Spleen (tissue), 11 donors: ENCODE measurements at regions not wholly inside any gene's neighbourhood (a gene's known extent, or its start where the extent isn't known, plus 50 kb on each side); places are given as distances from the start of the nearest gene placed in this dataset.
"Not testable (repeated sequence)": the region's sequence is repeated elsewhere in the genome, so short reads cannot be mapped to it uniquely, and the experiment has no call there.

Source experiments
- DNase-seq: peaks from one replicate; pipeline ENCODE4 v3.0.0-alpha.2; 2020
- H3K27ac ChIP-seq, 8 donors: fragments of 200-600 bp; sonication (generic) in 7 of 8; 1 replicate in 4 of 8; 2 replicates in 4 of 8; pipeline versions ENCODE4 v1.5.0 to v1.8.0; 2016 to 2021; ENCODE audit warnings: inconsistent platforms in 4 of 8, mild to moderate bottlenecking in 4 of 8, moderate library complexity in 1 of 8
- H3K27me3 ChIP-seq, 7 donors: fragments of 200-600 bp; sonication (generic) in 6 of 7; replicated peaks in 1 of 7; 1 replicate in 4 of 7; 2 replicates in 3 of 7; pipeline versions ENCODE4 v1.5.0 to v1.8.0; 2016 to 2021; ENCODE audit warnings: inconsistent platforms in 3 of 7, mild to moderate bottlenecking in 1 of 7
- H3K36me3 ChIP-seq, 6 donors: fragments of 200-600 bp; sonication (generic) in 5 of 6; 1 replicate in 4 of 6; 2 replicates in 2 of 6; pipeline versions ENCODE4 v1.5.0 to v1.8.0; 2016 to 2021; ENCODE audit warnings: inconsistent platforms in 2 of 6
- H3K4me1 ChIP-seq, 6 donors: fragments of 200-600 bp; sonication (generic) in 5 of 6; 1 replicate in 3 of 6; 2 replicates in 3 of 6; pipeline versions ENCODE4 v1.5.0 to v1.8.0; 2016 to 2021; ENCODE audit warnings: inconsistent platforms in 3 of 6
- H3K4me3 ChIP-seq, 8 donors: fragments of 200-600 bp; sonication (generic) in 7 of 8; 1 replicate in 4 of 8; 2 replicates in 4 of 8; pipeline versions ENCODE4 v1.5.0 to v1.8.0; 2016 to 2021; ENCODE audit warnings: inconsistent platforms in 4 of 8, mild to moderate bottlenecking in 4 of 8, moderate library complexity in 2 of 8
- H3K9me3 ChIP-seq, 8 donors: fragments of 200-600 bp; sonication (generic) in 7 of 8; 1 replicate in 4 of 8; 2 replicates in 4 of 8; pipeline versions ENCODE4 v1.5.0 to v1.8.0; 2016 to 2021; ENCODE audit warnings: inconsistent platforms in 4 of 8
- CTCF ChIP-seq, 11 experiments: fragments of 200-600 bp in 7 of 11; fragments of 450-650 bp in 4 of 11; sonication (generic) in 4 of 11; IDR thresholded peaks in 8 of 11; conservative IDR thresholded peaks in 3 of 11; 1 replicate in 7 of 11; 2 replicates in 4 of 11; pipeline versions ENCODE4 v1.4.0 to v1.8.0; 2016 to 2021; ENCODE audit warnings: antibody characterized with exemption in 11 of 11, inconsistent platforms in 4 of 11, mild to moderate bottlenecking in 1 of 11
- POLR2A ChIP-seq, 3 donors: fragments of 450-650 bp; IDR thresholded peaks; one replicate each; pipeline ENCODE4 v1.5.1; 2017; ENCODE audit warnings: antibody characterized with exemption in 3 of 3, mild to moderate bottlenecking in 1 of 3
- POLR2AphosphoS5 ChIP-seq, 3 donors: sonication (generic); formaldehyde crosslinking; IDR thresholded peaks; one replicate each; pipeline ENCODE4 v1.5.1; 2017; ENCODE audit warnings: antibody characterized with exemption in 3 of 3
- WGBS, 5 donors: extraction: QIAGEN DNeasy Blood & Tissue Kit in 3 of 5; methylation state at CpG; one replicate each; pipeline versions ENCODE4 v1.1.5 to v1.1.7; 2013 to 2018; 5-methylcytosine and 5-hydroxymethylcytosine counted together
- intact Hi-C: fragments of 100-400 bp; cut with DNase I; formaldehyde crosslinking; loops from one replicate; pipeline ENCODE4 v1.15.0; 2023; ENCODE audit warnings: low total_unique reads
- donor health status: healthy with polysubstance abuse.
- donor health status: DM: no; HTN: no; CAD: no; lungs with moderate emphysema.
- donor health status: DM: no; HTN: no; CAD: no.
- donor health status: Bipolar disorder and iron deficiency.
- donor health status: healthy.
- donor health status: DM: no; HTN: no; CAD: no.
- donor health status: DM: yes; HTN: yes; CAD: no.

- DNase-seq, result no peak
- Histone ChIP-seq H3K27ac (no peak overlapping the region), H3K9me3 (peaks cover 0 to 11% (median 0%) of the 10 kb centered on the region in 8 donors), H3K4me1 (no peaks in the 10 kb centered on the region), H3K27me3 (no peaks in the 10 kb centered on the region), H3K4me3 (no peak overlapping the region), H3K36me3 (no peaks in the 10 kb centered on the region)
- TF ChIP-seq POLR2AphosphoS5 (IDR thresholded peaks at IDR 0.05) (no peak), POLR2A (IDR thresholded peaks at IDR 0.05) (no peak), CTCF (IDR thresholded peaks at IDR 0.05 in 8 of 11, conservative IDR thresholded peaks at IDR 0.05 in 3 of 11) (no peak)
- 72 to 95% (median 78%) methylated on average over 2 of the region's 2 CpGs for WGBS, 5 donors
- intact Hi-C loops, result no loop called here
These were observed 535.3 kb downstream of the CCSER2 start for GRCh38 chr10:84863675-84864074.

GRCh38 chr10:84876116-84876999 is 548.0 kb downstream of the CCSER2 start:
- no peaks in the 10 kb centered on the region for H3K4me1 ChIP-seq
- no peaks in the 10 kb centered on the region for H3K27me3 ChIP-seq
- no peak for TF ChIP-seq POLR2A (IDR thresholded peaks at IDR 0.05)
- no peak for TF ChIP-seq CTCF (IDR thresholded peaks at IDR 0.05 in 8 of 11, conservative IDR thresholded peaks at IDR 0.05 in 3 of 11)
- no peak for TF ChIP-seq POLR2AphosphoS5 (IDR thresholded peaks at IDR 0.05)
- intact Hi-C loops, result no loop called here
- no peaks in the 10 kb centered on the region for H3K9me3 ChIP-seq
- WGBS, 5 donors, result 59 to 75% (median 68%) methylated on average over 4 of the region's 4 CpGs
- no peak overlapping the region for H3K27ac ChIP-seq
- no peaks in the 10 kb centered on the region for H3K36me3 ChIP-seq
- no peak overlapping the region for H3K4me3 ChIP-seq
- DNase-seq, result no peak

- intact Hi-C loops, result no loop called here
- no peak overlapping the region for H3K4me3 ChIP-seq
- no peak overlapping the region for H3K27ac ChIP-seq
- no peak for TF ChIP-seq POLR2AphosphoS5 (IDR thresholded peaks at IDR 0.05)
- TF ChIP-seq CTCF (IDR thresholded peaks at IDR 0.05 in 8 of 11, conservative IDR thresholded peaks at IDR 0.05 in 3 of 11), result no peak
- no peak for TF ChIP-seq POLR2A (IDR thresholded peaks at IDR 0.05)
- DNase-seq, result no peak
- no peaks in the 10 kb centered on the region for H3K36me3 ChIP-seq
- no peaks in the 10 kb centered on the region for H3K9me3 ChIP-seq
- H3K4me1 ChIP-seq, result no peaks in the 10 kb centered on the region
- 73 to 88% (median 81%) methylated on average over 2 of the region's 2 CpGs for WGBS, 5 donors
- no peaks in the 10 kb centered on the region for H3K27me3 ChIP-seq
These were observed 551.6 kb downstream of the CCSER2 start for GRCh38 chr10:84879991-84880390.

GRCh38 chr10:84881696-84882095 is 553.3 kb downstream of the CCSER2 start:
- H3K27ac ChIP-seq, H3K36me3 ChIP-seq, H3K9me3 ChIP-seq, H3K4me1 ChIP-seq, intact Hi-C loops, H3K4me3 ChIP-seq, H3K27me3 ChIP-seq, DNase-seq: not testable (repeated sequence)
- WGBS, 5 donors, result 60 to 91% (median 76%) methylated on average over 3 of the region's 3 CpGs
